NB4 (cell line): ENCODE measurements at regions not wholly inside any gene's neighbourhood (a gene's known extent, or its start where the extent isn't known, plus 50 kb on each side); places are given as distances from the start of the nearest gene placed in this dataset.

Experiments used
- CTCF ChIP-seq: IDR thresholded peaks from one replicate; pipeline ENCODE4 v1.5.1; 2012; ENCODE audit warnings: low read depth, low read length
- POLR2A ChIP-seq: IDR thresholded peaks from 2 replicates; pipeline ENCODE4 v1.6.1; 2011; ENCODE audit warnings: mild to moderate bottlenecking; ENCODE audit not compliant: insufficient read length; ENCODE audit errors: extremely low read depth

GRCh38 chr7:108845951-108846350 is 276.3 kb downstream of the DNAJB9 start:
- TF ChIP-seq CTCF (no peak), POLR2A (no peak)
